Gastrocnemius medialis (tissue), 4 donors: ENCODE measurements at regions not wholly inside any gene's neighbourhood (a gene's known extent, or its start where the extent isn't known, plus 50 kb on each side); places are given as distances from the start of the nearest gene placed in this dataset.

ENCODE experiments used
- ATAC-seq, 2 donors: fragments of 150-250 bp; one replicate each; pipeline ENCODE4 v1.9.1; 2016
- DNase-seq, 2 donors: peaks; one replicate each; pipeline ENCODE4 v3.0.0-alpha.2; 2019
- H3K27ac ChIP-seq, 4 donors: fragments of 200-600 bp; sonication (generic); 1 replicate in 1 of 4; 2 replicates in 3 of 4; pipeline ENCODE4 v1.5.1; 2016 to 2018; ENCODE audit warnings: mild to moderate bottlenecking in 2 of 4, moderate library complexity in 1 of 4
- H3K27me3 ChIP-seq, 3 donors: fragments of 200-600 bp; sonication (generic) in 2 of 3; 1 replicate in 1 of 3; 2 replicates in 2 of 3; pipeline versions ENCODE4 v1.5.1 to v1.6.0; 2016 to 2019; ENCODE audit warnings: mild to moderate bottlenecking in 1 of 3, moderate library complexity in 1 of 3
- H3K36me3 ChIP-seq, 2 donors: fragments of 200-600 bp; sonication (generic) in 1 of 2; one replicate each; pipeline ENCODE4 v1.5.1; 2017 to 2018
- H3K4me1 ChIP-seq, 2 donors: fragments of 200-600 bp; sonication (generic) in 1 of 2; one replicate each; pipeline ENCODE4 v1.5.1; 2016 to 2017; ENCODE audit warnings: mild to moderate bottlenecking in 2 of 2
- H3K4me3 ChIP-seq, 4 donors: fragments of 200-600 bp; sonication (generic) in 3 of 4; 1 replicate in 1 of 4; 2 replicates in 3 of 4; pipeline ENCODE4 v1.5.1; 2016 to 2019; ENCODE audit warnings: mild to moderate bottlenecking in 2 of 4
- H3K9me3 ChIP-seq, 3 donors: fragments of 200-600 bp; sonication (generic) in 2 of 3; 1 replicate in 1 of 3; 2 replicates in 2 of 3; pipeline ENCODE4 v1.5.1; 2016 to 2019
- CTCF ChIP-seq, 5 experiments: fragments of 450-650 bp in 3 of 5; fragments of 200-600 bp in 2 of 5; sonication (generic) in 2 of 5; IDR thresholded peaks in 4 of 5; conservative IDR thresholded peaks in 1 of 5; 1 replicate in 4 of 5; 2 replicates in 1 of 5; pipeline ENCODE4 v1.5.1; 2016 to 2019; ENCODE audit warnings: antibody characterized with exemption in 5 of 5, mild to moderate bottlenecking in 3 of 5, moderate library complexity in 3 of 5
- POLR2A ChIP-seq, 2 donors: fragments of 450-650 bp; IDR thresholded peaks; one replicate each; pipeline ENCODE4 v1.6.1; 2017; ENCODE audit warnings: antibody characterized with exemption in 2 of 2, mild to moderate bottlenecking in 2 of 2, moderate library complexity in 2 of 2
- in situ Hi-C, 4 donors: fragments of 200-750 bp; cut with MboI; loops; one replicate each; pipeline versions ENCODE4 v1.15.0 to v1.8.0; 2017; ENCODE audit warnings: low sequenced_read_pairs in 4 of 4
- intact Hi-C: fragments of 100-400 bp; cut with DNase I; formaldehyde crosslinking; loops from one replicate; pipeline ENCODE4 v1.15.1; 2023; ENCODE audit warnings: low total_unique reads

GRCh38 chr20:16951876-16952275 is 203.7 kb downstream of the OTOR start:
- in situ Hi-C loops: no loop called here
- intact Hi-C loops: no loop called here
- no peak for TF ChIP-seq POLR2A (IDR thresholded peaks at IDR 0.05)
- TF ChIP-seq CTCF (IDR thresholded peaks at IDR 0.05 in 4 of 5, conservative IDR thresholded peaks at IDR 0.05 in 1 of 5): no peak
- Histone ChIP-seq H3K9me3 (no peaks in the 10 kb centered on the region), H3K4me3 (no peak overlapping the region), H3K27me3 (no peaks in the 10 kb centered on the region), H3K27ac (no peak overlapping the region), H3K4me1 (no peaks in the 10 kb centered on the region), H3K36me3 (no peaks in the 10 kb centered on the region)
- DNase-seq (no peak), ATAC-seq (no peak)

- TF ChIP-seq POLR2A (IDR thresholded peaks at IDR 0.05): no peak
- intact Hi-C loops: no loop called here
- Histone ChIP-seq H3K27me3 (no peaks in the 10 kb centered on the region), H3K4me3 (no peak overlapping the region), H3K36me3 (no peaks in the 10 kb centered on the region), H3K9me3 (no peaks in the 10 kb centered on the region), H3K4me1 (no peaks in the 10 kb centered on the region), H3K27ac (no peak overlapping the region)
- DNase-seq (no peak), ATAC-seq (no peak)
- in situ Hi-C loops: no loop called here
These were observed 204.8 kb downstream of the OTOR start for GRCh38 chr20:16952965-16953364.

GRCh38 chr20:16953858-16954257 is 205.7 kb downstream of the OTOR start:
- Histone ChIP-seq H3K27ac (no peak overlapping the region), H3K4me1 (no peaks in the 10 kb centered on the region), H3K36me3 (no peaks in the 10 kb centered on the region), H3K27me3 (no peaks in the 10 kb centered on the region), H3K4me3 (no peak overlapping the region), H3K9me3 (no peaks in the 10 kb centered on the region)
- intact Hi-C loops (no loop called here), in situ Hi-C loops (no loop called here)
- ATAC-seq (no peak), DNase-seq (no peak)
- no peak for TF ChIP-seq POLR2A (IDR thresholded peaks at IDR 0.05)
- TF ChIP-seq CTCF (IDR thresholded peaks at IDR 0.05 in 4 of 5, conservative IDR thresholded peaks at IDR 0.05 in 1 of 5): no peak

- Histone ChIP-seq H3K36me3 (no peaks in the 10 kb centered on the region), H3K4me3 (no peak overlapping the region), H3K9me3 (no peaks in the 10 kb centered on the region), H3K27ac (no peak overlapping the region), H3K4me1 (no peaks in the 10 kb centered on the region), H3K27me3 (no peaks in the 10 kb centered on the region)
- ATAC-seq (no peak), DNase-seq (no peak)
- no peak for TF ChIP-seq POLR2A (IDR thresholded peaks at IDR 0.05)
- no peak for TF ChIP-seq CTCF (IDR thresholded peaks at IDR 0.05 in 4 of 5, conservative IDR thresholded peaks at IDR 0.05 in 1 of 5)
- intact Hi-C loops: no loop called here
- in situ Hi-C loops: no loop called here
These were observed 207.3 kb downstream of the OTOR start for GRCh38 chr20:16955462-16955861.

- Histone ChIP-seq H3K36me3 (no peaks in the 10 kb centered on the region), H3K27me3 (no peaks in the 10 kb centered on the region), H3K9me3 (no peaks in the 10 kb centered on the region), H3K4me1 (no peaks in the 10 kb centered on the region), H3K4me3 (no peak overlapping the region), H3K27ac (no peak overlapping the region)
- in situ Hi-C loops (no loop called here), intact Hi-C loops (no loop called here)
- no peak for DNase-seq
- ATAC-seq: no peak
- TF ChIP-seq POLR2A (IDR thresholded peaks at IDR 0.05) (no peak), CTCF (IDR thresholded peaks at IDR 0.05 in 4 of 5, conservative IDR thresholded peaks at IDR 0.05 in 1 of 5) (no peak)
These were observed 207.8 kb downstream of the OTOR start for GRCh38 chr20:16955971-16956370.
